Vagina (tissue), 2 donors: ENCODE measurements at regions not wholly inside any gene's neighbourhood (a gene's known extent, or its start where the extent isn't known, plus 50 kb on each side); places are given as distances from the start of the nearest gene placed in this dataset.

ENCODE experiments used
- DNase-seq, 2 donors: peaks; one replicate each; pipeline ENCODE4 v3.0.0-alpha.2; 2017; ENCODE audit errors: extremely low spot score in 2 of 2
- H3K27ac ChIP-seq: fragments of 200-600 bp; sonication (generic); one replicate; pipeline ENCODE4 v1.5.1; 2019
- H3K27me3 ChIP-seq: fragments of 200-600 bp; sonication (generic); one replicate; pipeline ENCODE4 v1.5.1; 2019
- H3K36me3 ChIP-seq, 2 donors: fragments of 200-600 bp; sonication (generic); one replicate each; pipeline ENCODE4 v1.5.1; 2017 to 2019
- H3K4me1 ChIP-seq: fragments of 200-600 bp; sonication (generic); one replicate; pipeline ENCODE4 v1.5.1; 2019
- H3K4me3 ChIP-seq, 2 donors: fragments of 200-600 bp; sonication (generic); 1 replicate in 1 of 2; 2 replicates in 1 of 2; pipeline ENCODE4 v1.5.1; 2016 to 2019
- H3K9me3 ChIP-seq: fragments of 200-600 bp; sonication (generic); one replicate; pipeline ENCODE4 v1.5.1; 2019
- POLR2A ChIP-seq, 2 donors: fragments of 450-650 bp; IDR thresholded peaks; one replicate each; pipeline ENCODE4 v1.6.1; 2017; ENCODE audit warnings: antibody characterized with exemption in 2 of 2, mild to moderate bottlenecking in 2 of 2, moderate library complexity in 2 of 2
- POLR2AphosphoS5 ChIP-seq, 2 donors: sonication (generic); formaldehyde crosslinking; IDR thresholded peaks; one replicate each; pipeline ENCODE4 v1.9.0; 2017; ENCODE audit warnings: antibody characterized with exemption in 2 of 2, mild to moderate bottlenecking in 2 of 2, low read depth in 1 of 2; ENCODE audit not compliant: insufficient read depth in 1 of 2
- intact Hi-C: fragments of 100-400 bp; cut with DNase I; formaldehyde crosslinking; loops from one replicate; pipeline ENCODE4 v1.15.1; 2023
- TF ChIP-seq, protein P1 (sequence below), 3 experiments: fragments of 450-650 bp in 2 of 3; fragments of 200-600 bp in 1 of 3; sonication (generic) in 1 of 3; IDR thresholded peaks; one replicate each; pipeline ENCODE4 v1.5.1; 2017 to 2019; ENCODE audit warnings: antibody characterized with exemption in 3 of 3, mild to moderate bottlenecking in 2 of 3, moderate library complexity in 2 of 3

DNA sequence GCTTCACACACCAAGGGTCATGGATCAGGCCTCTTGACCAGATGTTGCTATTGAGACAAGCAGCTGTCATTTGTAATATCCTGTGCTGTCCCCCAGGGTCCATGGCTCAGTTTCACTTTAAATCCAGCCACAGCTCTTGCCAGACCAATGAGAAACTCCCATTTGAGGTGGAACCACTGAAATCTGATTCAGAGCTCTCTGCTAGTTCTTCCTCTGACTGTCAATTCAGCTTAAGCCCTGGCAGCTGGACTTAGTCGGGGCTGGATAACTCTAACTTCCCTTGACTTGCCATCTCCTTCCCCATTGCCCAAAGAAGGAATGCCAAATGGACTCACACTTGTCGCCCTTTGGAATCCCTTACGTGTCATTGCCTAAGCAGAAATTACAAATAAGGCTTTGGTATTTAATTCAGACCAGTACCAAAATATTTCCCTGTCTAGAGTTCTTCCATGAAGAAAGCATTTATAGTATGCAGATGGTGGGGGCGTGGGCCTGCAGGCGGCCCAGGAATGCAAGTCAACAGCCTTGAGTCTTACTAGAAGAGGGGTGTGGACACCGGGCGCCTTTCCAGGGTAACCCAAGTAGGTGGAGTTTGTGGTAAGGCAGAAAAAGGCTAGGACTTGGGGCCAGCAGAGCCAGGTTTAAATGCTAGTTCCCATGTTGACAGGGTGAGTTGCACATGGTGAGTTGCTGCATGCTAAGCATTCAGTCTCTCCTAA lies 96.9 kb upstream of the TMPO start:
- Histone ChIP-seq H3K27me3 (no peaks in the 10 kb centered on the region), H3K4me3 (no peak overlapping the region), H3K4me1 (peaks cover 26% of the 10 kb centered on the region), H3K36me3 (no peaks in the 10 kb centered on the region), H3K9me3 (no peaks in the 10 kb centered on the region), H3K27ac (peak overlapping the region; percentile 66)
- no peak for TF ChIP-seq POLR2A (IDR thresholded peaks at IDR 0.05)
- TF ChIP-seq, protein P1, sequence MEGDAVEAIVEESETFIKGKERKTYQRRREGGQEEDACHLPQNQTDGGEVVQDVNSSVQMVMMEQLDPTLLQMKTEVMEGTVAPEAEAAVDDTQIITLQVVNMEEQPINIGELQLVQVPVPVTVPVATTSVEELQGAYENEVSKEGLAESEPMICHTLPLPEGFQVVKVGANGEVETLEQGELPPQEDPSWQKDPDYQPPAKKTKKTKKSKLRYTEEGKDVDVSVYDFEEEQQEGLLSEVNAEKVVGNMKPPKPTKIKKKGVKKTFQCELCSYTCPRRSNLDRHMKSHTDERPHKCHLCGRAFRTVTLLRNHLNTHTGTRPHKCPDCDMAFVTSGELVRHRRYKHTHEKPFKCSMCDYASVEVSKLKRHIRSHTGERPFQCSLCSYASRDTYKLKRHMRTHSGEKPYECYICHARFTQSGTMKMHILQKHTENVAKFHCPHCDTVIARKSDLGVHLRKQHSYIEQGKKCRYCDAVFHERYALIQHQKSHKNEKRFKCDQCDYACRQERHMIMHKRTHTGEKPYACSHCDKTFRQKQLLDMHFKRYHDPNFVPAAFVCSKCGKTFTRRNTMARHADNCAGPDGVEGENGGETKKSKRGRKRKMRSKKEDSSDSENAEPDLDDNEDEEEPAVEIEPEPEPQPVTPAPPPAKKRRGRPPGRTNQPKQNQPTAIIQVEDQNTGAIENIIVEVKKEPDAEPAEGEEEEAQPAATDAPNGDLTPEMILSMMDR (IDR thresholded peaks at IDR 0.05) = no peak
- peak; percentile 13 to 49 for TF ChIP-seq POLR2AphosphoS5 (IDR thresholded peaks at IDR 0.05; ENCODE audit: insufficient read depth in 1 of 2, low read depth in 1 of 2)
- DNase-seq = no peak
- intact Hi-C loops = no loop called here

DNA sequence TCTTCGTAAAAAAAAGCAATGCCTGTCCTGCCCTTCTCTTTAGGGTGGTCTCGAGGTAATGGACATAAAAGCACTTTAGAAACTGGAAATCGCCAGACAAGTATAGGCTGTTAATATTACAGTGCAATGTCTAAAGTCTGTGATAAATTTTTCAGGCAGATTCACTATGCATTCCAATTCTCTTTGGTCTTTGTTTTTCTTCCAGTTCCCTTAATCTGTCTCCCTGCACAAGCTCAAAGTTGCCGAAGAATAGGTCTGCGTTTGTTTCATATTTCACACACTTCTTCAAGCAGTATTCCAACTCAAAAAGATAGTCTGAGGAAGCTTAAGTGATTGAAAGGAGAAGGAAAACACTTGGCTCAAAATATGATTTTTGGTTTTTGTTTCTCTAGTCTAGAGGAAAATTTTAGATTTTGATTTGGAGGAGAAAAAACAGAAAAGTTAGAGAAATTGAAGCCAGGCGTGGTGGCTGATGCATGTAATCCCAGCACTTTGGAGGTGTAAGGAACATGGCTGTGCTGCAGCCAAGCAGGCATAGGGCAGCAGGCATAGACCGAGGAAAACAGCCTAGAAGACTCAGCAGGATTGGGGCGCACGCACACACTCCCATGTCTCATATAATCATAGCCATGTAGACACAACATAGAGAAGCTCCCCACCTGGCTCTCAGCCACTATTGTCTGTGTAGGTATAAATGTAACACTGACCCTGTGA lies 96.2 kb upstream of the TMPO start:
- Histone ChIP-seq H3K27ac (peak overlapping the region; percentile 66), H3K4me1 (peaks cover 26% of the 10 kb centered on the region), H3K27me3 (no peaks in the 10 kb centered on the region), H3K4me3 (no peak overlapping the region), H3K36me3 (no peaks in the 10 kb centered on the region), H3K9me3 (no peaks in the 10 kb centered on the region)
- DNase-seq = no peak
- TF ChIP-seq POLR2AphosphoS5 (IDR thresholded peaks at IDR 0.05; ENCODE audit: insufficient read depth in 1 of 2, low read depth in 1 of 2) (no peak), POLR2A (IDR thresholded peaks at IDR 0.05) (no peak)
- TF ChIP-seq, protein P1 (IDR thresholded peaks at IDR 0.05) = no peak
- intact Hi-C loops = no loop called here

DNA sequence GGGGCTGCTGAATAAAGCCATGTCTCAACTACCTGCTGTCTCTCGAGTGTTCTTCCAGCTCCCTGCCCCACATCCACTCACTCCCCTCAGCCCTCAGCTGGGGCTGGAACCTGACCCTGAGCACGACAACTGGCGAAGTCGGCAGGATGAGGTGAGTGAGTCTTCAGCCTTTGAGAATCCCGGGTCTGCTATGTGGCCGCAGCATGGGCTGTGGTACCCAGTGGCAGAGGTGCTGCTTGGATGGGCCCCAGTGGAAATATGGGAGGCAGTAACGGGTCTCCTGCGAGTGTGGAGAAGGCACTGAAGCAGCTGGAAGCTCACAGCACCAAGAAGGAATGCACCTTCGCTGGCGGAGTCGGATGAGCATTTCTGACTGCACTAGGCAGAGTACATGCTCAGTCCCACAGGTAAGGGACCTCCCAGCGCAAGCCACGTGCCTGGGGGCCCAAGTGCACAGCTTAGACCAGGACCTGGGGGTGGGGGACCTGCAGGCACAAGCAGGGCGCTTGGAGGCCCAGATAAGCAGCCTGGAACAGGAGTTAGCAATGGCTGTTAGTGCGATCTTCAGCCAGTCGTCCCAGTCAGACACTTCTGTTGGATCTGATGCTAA lies 95.5 kb upstream of the TMPO start:
- no peaks in the 10 kb centered on the region for H3K9me3 ChIP-seq
- no peak for DNase-seq
- no peaks in the 10 kb centered on the region for H3K27me3 ChIP-seq
- intact Hi-C loops = loop anchor here (10.0 kb wide), 1 partner anchor 95 kb away; the partner anchor contains the start of gene TMPO
- TF ChIP-seq POLR2AphosphoS5 (IDR thresholded peaks at IDR 0.05; ENCODE audit: insufficient read depth in 1 of 2, low read depth in 1 of 2) (no peak), POLR2A (IDR thresholded peaks at IDR 0.05) (no peak)
- TF ChIP-seq, protein P1 (IDR thresholded peaks at IDR 0.05) = no peak
- no peaks in the 10 kb centered on the region for H3K36me3 ChIP-seq
- H3K27ac ChIP-seq = peak overlapping the region; percentile 66
- peaks cover 26% of the 10 kb centered on the region for H3K4me1 ChIP-seq
- H3K4me3 ChIP-seq = no peak overlapping the region

DNA sequence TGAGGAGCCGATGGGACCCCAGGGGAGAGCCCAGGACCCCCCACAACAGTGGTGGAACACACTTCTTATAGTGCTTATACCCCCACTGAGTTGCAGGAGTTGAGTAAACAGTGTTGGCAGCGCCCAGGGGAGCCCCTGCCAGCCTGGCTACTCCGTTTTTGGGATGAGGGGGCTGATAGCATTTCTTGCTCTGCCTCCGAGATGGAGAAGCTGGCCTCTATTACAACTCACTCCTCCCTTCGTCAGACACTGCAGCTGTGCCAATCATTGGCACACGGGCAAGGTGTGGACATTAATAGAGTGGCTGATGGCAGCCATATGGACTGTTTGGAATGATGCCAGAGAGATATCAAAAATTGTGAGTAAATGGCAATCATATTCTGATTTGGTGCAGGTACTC lies 94.9 kb upstream of the TMPO start:
- H3K27me3 ChIP-seq = no peaks in the 10 kb centered on the region
- TF ChIP-seq, protein P1 (IDR thresholded peaks at IDR 0.05) = no peak
- no peak for TF ChIP-seq POLR2A (IDR thresholded peaks at IDR 0.05)
- TF ChIP-seq POLR2AphosphoS5 (IDR thresholded peaks at IDR 0.05; ENCODE audit: insufficient read depth in 1 of 2, low read depth in 1 of 2) = no peak
- DNase-seq = no peak
- H3K36me3 ChIP-seq = no peaks in the 10 kb centered on the region
- no peak overlapping the region for H3K4me3 ChIP-seq
- intact Hi-C loops = loop anchor here (10.0 kb wide), 1 partner anchor 94 kb away; the partner anchor contains the start of gene TMPO
- H3K4me1 ChIP-seq = peaks cover 26% of the 10 kb centered on the region
- no peaks in the 10 kb centered on the region for H3K9me3 ChIP-seq
- no peak overlapping the region for H3K27ac ChIP-seq
